HL-60 (cell line): ENCODE measurements at regions not wholly inside any gene's neighbourhood (a gene's known extent, or its start where the extent isn't known, plus 50 kb on each side); places are given as distances from the start of the nearest gene placed in this dataset.

Experiments used
- CTCF ChIP-seq: IDR thresholded peaks from one replicate; pipeline ENCODE4 v1.5.1; 2011; ENCODE audit warnings: low read length, control low read depth, inconsistent platforms; ENCODE audit not compliant: insufficient read depth
- POLR2AphosphoS5 ChIP-seq: IDR thresholded peaks from 2 replicates; pipeline ENCODE4 v1.6.1; 2012; ENCODE audit warnings: low read depth
- REST ChIP-seq: IDR thresholded peaks from 2 replicates; pipeline ENCODE4 v1.6.1; 2012; ENCODE audit warnings: low read depth; ENCODE audit not compliant: insufficient replicate concordance

- TF ChIP-seq CTCF (no peak), POLR2AphosphoS5 (no peak), REST (no peak)
These were observed 359.3 kb upstream of the SALL3 start for GRCh38 chr18:78620326-78620725.
